MM.1S (cell line): ENCODE measurements at regions not wholly inside any gene's neighbourhood (a gene's known extent, or its start where the extent isn't known, plus 50 kb on each side); places are given as distances from the start of the nearest gene placed in this dataset.
A peak's percentile ranks its signal among the peaks of the same experiment; 100 is the strongest.

Source experiments
- DNase-seq: peaks from one replicate; pipeline ENCODE4 v3.0.0-alpha.2; 2015
- H2AFZ ChIP-seq: fragments of 300-600 bp; sonication (generic); 2 replicates; pipeline ENCODE4 v1.6.0; 2016; ENCODE audit warnings: antibody characterized with exemption, low read length
- H3F3A ChIP-seq: fragments of 300-600 bp; sonication (generic); 2 replicates; pipeline ENCODE4 v1.6.1; 2016; ENCODE audit warnings: mild to moderate bottlenecking, antibody characterized with exemption, low read length, moderate library complexity, mixed read lengths; ENCODE audit not compliant: insufficient read depth
- H3K27ac ChIP-seq: fragments of 300-600 bp; sonication (generic); 2 replicates; pipeline ENCODE4 v1.5.1; 2016; ENCODE audit warnings: mild to moderate bottlenecking, low read length
- H3K27me3 ChIP-seq: fragments of 300-600 bp; sonication (generic); replicated peaks from 2 replicates; pipeline ENCODE4 v1.6.0; 2016; ENCODE audit warnings: low read length; ENCODE audit not compliant: insufficient read depth
- H3K36me3 ChIP-seq: fragments of 300-600 bp; sonication (generic); replicated peaks from 2 replicates; pipeline ENCODE4 v1.6.1; 2016; ENCODE audit warnings: mild to moderate bottlenecking, low read length, mixed read lengths; ENCODE audit not compliant: insufficient read depth
- H3K4me1 ChIP-seq: fragments of 300-600 bp; sonication (generic); 2 replicates; pipeline ENCODE4 v1.6.1; 2016; ENCODE audit warnings: low read length, mixed read lengths
- H3K4me2 ChIP-seq: fragments of 300-600 bp; sonication (generic); 2 replicates; pipeline ENCODE4 v1.6.0; 2016; ENCODE audit warnings: low read depth, low read length
- H3K4me3 ChIP-seq: fragments of 300-600 bp; sonication (generic); 2 replicates; pipeline ENCODE4 v1.5.1; 2016; ENCODE audit warnings: low read length, mixed read lengths
- H3K79me2 ChIP-seq: fragments of 300-600 bp; sonication (generic); 2 replicates; pipeline ENCODE4 v1.6.1; 2016; ENCODE audit warnings: mixed run types, low read length, mixed read lengths
- H3K9ac ChIP-seq: fragments of 300-600 bp; sonication (generic); 2 replicates; pipeline ENCODE4 v1.6.1; 2016; ENCODE audit warnings: low read length, mixed read lengths
- H3K9me2 ChIP-seq: fragments of 300-600 bp; sonication (generic); replicated peaks from 2 replicates; pipeline ENCODE4 v1.6.1; 2016; ENCODE audit warnings: mild to moderate bottlenecking, low read length, mixed read lengths; ENCODE audit not compliant: insufficient read depth
- H3K9me3 ChIP-seq: fragments of 300-600 bp; sonication (generic); replicated peaks from 2 replicates; pipeline ENCODE4 v1.6.1; 2016; ENCODE audit warnings: mild to moderate bottlenecking, low read length, mixed read lengths; ENCODE audit not compliant: insufficient read depth
- H4K20me1 ChIP-seq: fragments of 300-600 bp; sonication (generic); 2 replicates; pipeline ENCODE4 v1.6.1; 2016; ENCODE audit warnings: mild to moderate bottlenecking, low read length, moderate library complexity, mixed read lengths; ENCODE audit not compliant: insufficient read depth
- CTCF ChIP-seq: fragments of 300-600 bp; sonication (generic); IDR thresholded peaks from 2 replicates; pipeline ENCODE4 v1.5.1; 2016; ENCODE audit warnings: antibody characterized with exemption, low read length, mixed read lengths
- EZH2 ChIP-seq: fragments of 300-600 bp; sonication (generic); optimal IDR thresholded peaks from 2 replicates; pipeline ENCODE3; 2017; ENCODE audit warnings: low read depth, mild to moderate bottlenecking, antibody characterized with exemption, low read length, mixed read lengths
- EZH2phosphoT487 ChIP-seq: fragments of 300-600 bp; sonication (generic); IDR thresholded peaks from 2 replicates; pipeline ENCODE4 v1.6.1; 2018; ENCODE audit warnings: antibody characterized with exemption, low read length

DNA sequence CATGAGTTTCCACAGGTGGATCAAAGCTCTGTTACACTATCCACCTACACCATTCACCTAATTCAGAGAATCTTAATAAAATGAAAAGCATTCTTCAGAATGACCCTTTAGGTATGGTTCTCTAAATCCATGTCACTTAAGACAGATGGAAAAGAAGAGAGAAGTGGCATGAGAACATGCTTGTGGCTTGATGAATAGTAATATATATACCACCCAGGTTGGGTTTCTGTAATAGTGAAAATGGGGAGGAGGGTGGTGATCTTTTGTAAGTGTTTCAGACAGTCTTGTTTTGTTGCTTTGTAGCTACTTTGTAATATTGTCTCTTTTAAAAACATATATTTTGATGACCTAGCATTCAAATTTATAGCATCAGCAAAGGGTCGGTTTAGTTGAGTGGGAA is 469.8 kb downstream of the USP25 start:
- Histone ChIP-seq H3K4me3 (no peak overlapping the region), H2AFZ (no peak overlapping the region), H3K27me3 (no peaks in the 10 kb centered on the region), H3K4me2 (peak overlapping the region; percentile 25; the same call in 1 of the 2 replicates), H4K20me1 (no peaks in the 10 kb centered on the region), H3K4me1 (peaks cover 17% of the 10 kb centered on the region), H3K9me2 (no peaks in the 10 kb centered on the region), H3K36me3 (no peaks in the 10 kb centered on the region), H3K9me3 (no peaks in the 10 kb centered on the region), H3K79me2 (peaks cover 9% of the 10 kb centered on the region; the same call in 1 of the 2 replicates), H3F3A (peaks cover 5% of the 10 kb centered on the region; the same call in 1 of the 2 replicates), H3K27ac (peak overlapping the region; percentile 9; the same call in 1 of the 2 replicates), H3K9ac (no peak overlapping the region)
- DNase-seq: peak; percentile 10
- TF ChIP-seq EZH2phosphoT487 (no peak), CTCF (no peak), EZH2 (no peak)

GRCh38 chr21:16201718-16202117 is 471.9 kb downstream of the USP25 start:
- no peak overlapping the region for H3K4me2 ChIP-seq
- no peaks in the 10 kb centered on the region for H3K36me3 ChIP-seq
- no peak for DNase-seq
- no peaks in the 10 kb centered on the region for H3K9me3 ChIP-seq
- H3F3A ChIP-seq: peaks cover 5% of the 10 kb centered on the region; the same call in 1 of the 2 replicates
- H3K79me2 ChIP-seq: peaks cover 6% of the 10 kb centered on the region; the same call in 1 of the 2 replicates
- no peaks in the 10 kb centered on the region for H3K27me3 ChIP-seq
- H3K27ac ChIP-seq: no peak overlapping the region
- no peak overlapping the region for H3K9ac ChIP-seq
- H3K9me2 ChIP-seq: no peaks in the 10 kb centered on the region
- H3K4me1 ChIP-seq: peaks cover 17% of the 10 kb centered on the region
- H2AFZ ChIP-seq: no peak overlapping the region
- H4K20me1 ChIP-seq: no peaks in the 10 kb centered on the region
- no peak for TF ChIP-seq EZH2phosphoT487
- no peak for TF ChIP-seq EZH2
- TF ChIP-seq CTCF: no peak
- no peak overlapping the region for H3K4me3 ChIP-seq

GRCh38 chr21:16205527-16205926 is 475.7 kb downstream of the USP25 start:
- TF ChIP-seq CTCF: no peak
- no peak for TF ChIP-seq EZH2
- no peak for TF ChIP-seq EZH2phosphoT487
- DNase-seq: no peak
- no peaks in the 10 kb centered on the region for H3F3A ChIP-seq
- no peaks in the 10 kb centered on the region for H3K4me1 ChIP-seq
- no peak overlapping the region for H3K4me3 ChIP-seq
- no peaks in the 10 kb centered on the region for H3K9me2 ChIP-seq
- H3K27ac ChIP-seq: no peak overlapping the region
- no peaks in the 10 kb centered on the region for H4K20me1 ChIP-seq
- no peak overlapping the region for H3K4me2 ChIP-seq
- no peaks in the 10 kb centered on the region for H3K36me3 ChIP-seq
- no peak overlapping the region for H2AFZ ChIP-seq
- no peak overlapping the region for H3K9ac ChIP-seq
- no peaks in the 10 kb centered on the region for H3K27me3 ChIP-seq
- H3K79me2 ChIP-seq: no peaks in the 10 kb centered on the region
- H3K9me3 ChIP-seq: no peaks in the 10 kb centered on the region
